Cardiac fibroblast (primary cell): ENCODE measurements at regions not wholly inside any gene's neighbourhood (a gene's known extent, or its start where the extent isn't known, plus 50 kb on each side); places are given as distances from the start of the nearest gene placed in this dataset.

Experiments
- DNase-seq, 2 donors: peaks; one replicate each; pipeline versions ENCODE4 v3.0.0 to v3.0.0-alpha.2; 2010; ENCODE audit warnings: low read depth in 2 of 2
- H3K4me3 ChIP-seq, 2 donors: replicated peaks in 1 of 2; 1 replicate in 1 of 2; 2 replicates in 1 of 2; pipeline ENCODE4 v1.5.1; 2011; ENCODE audit warnings: low read depth in 2 of 2, low read length in 2 of 2, mild to moderate bottlenecking in 2 of 2, moderate library complexity in 1 of 2
- CTCF ChIP-seq: IDR thresholded peaks from one replicate; pipeline ENCODE4 v1.5.1; 2011; ENCODE audit warnings: low read depth, mild to moderate bottlenecking, low read length, inconsistent platforms

GRCh38 chr20:24368253-24368652 lies 101.2 kb upstream of the SYNDIG1 start:
- H3K4me3 ChIP-seq = no peak overlapping the region
- DNase-seq = no peak
- TF ChIP-seq CTCF = no peak

GRCh38 chr20:24366336-24367004 lies 103.0 kb upstream of the SYNDIG1 start:
- TF ChIP-seq CTCF = no peak
- DNase-seq = no peak
- no peak overlapping the region for H3K4me3 ChIP-seq

GRCh38 chr20:24365670-24366069 lies 103.8 kb upstream of the SYNDIG1 start:
- no peak for DNase-seq
- H3K4me3 ChIP-seq = no peak overlapping the region
- TF ChIP-seq CTCF = no peak

GRCh38 chr20:24364482-24364881 lies 104.9 kb upstream of the SYNDIG1 start:
- no peak for TF ChIP-seq CTCF
- DNase-seq = no peak

GRCh38 chr20:24363031-24363430 lies 106.4 kb upstream of the SYNDIG1 start:
- TF ChIP-seq CTCF = no peak
- DNase-seq = no peak

More at GRCh38 chr20:24364482-24364881, 104.9 kb upstream of the SYNDIG1 start:
- no peak overlapping the region for H3K4me3 ChIP-seq

GRCh38 chr20:24362080-24362479 lies 107.3 kb upstream of the SYNDIG1 start:
- DNase-seq = no peak
- H3K4me3 ChIP-seq = no peak overlapping the region
- TF ChIP-seq CTCF = no peak

More at GRCh38 chr20:24363031-24363430, 106.4 kb upstream of the SYNDIG1 start:
- no peak overlapping the region for H3K4me3 ChIP-seq

GRCh38 chr20:24361541-24361940 lies 107.9 kb upstream of the SYNDIG1 start:
- H3K4me3 ChIP-seq = no peak overlapping the region
- no peak for DNase-seq
- TF ChIP-seq CTCF = no peak
